ENCODE measurements at regions not wholly inside any gene's neighbourhood (a gene's known extent, or its start where the extent isn't known, plus 50 kb on each side); places are given as distances from the start of the nearest gene placed in this dataset.

- no peak for TF ChIP-seq CTCF (conservative IDR thresholded peaks at IDR 0.05)
- Mint-ChIP-seq H3K27me3 (ENCODE audit: low read depth) (no peaks in the 10 kb centered on the region), H3K27ac (ENCODE audit: unreplicated experiment) (no peak overlapping the region), H3K4me3 (no peak overlapping the region), H3K9me3 (peaks cover 2% of the 10 kb centered on the region), H3K4me1 (no peaks in the 10 kb centered on the region), H3K36me3 (ENCODE audit: low read depth) (no peaks in the 10 kb centered on the region)
- DNase-seq (ENCODE audit: low read depth, low spot score), result no peak
Observed at GRCh38 chr4:161273607-161274006, 890.2 kb downstream of the FSTL5 start.

GRCh38 chr4:161260819-161261218 lies 903.0 kb downstream of the FSTL5 start:
- no peak overlapping the region for H3K4me3 Mint-ChIP-seq
- H3K9me3 Mint-ChIP-seq, result peaks cover 17% of the 10 kb centered on the region
- H3K27ac Mint-ChIP-seq (ENCODE audit: unreplicated experiment), result no peak overlapping the region
- TF ChIP-seq CTCF (conservative IDR thresholded peaks at IDR 0.05), result no peak
- H3K36me3 Mint-ChIP-seq (ENCODE audit: low read depth), result peaks cover 9% of the 10 kb centered on the region
- H3K4me1 Mint-ChIP-seq, result no peaks in the 10 kb centered on the region
- no peak for DNase-seq (ENCODE audit: low read depth, low spot score)
- H3K27me3 Mint-ChIP-seq (ENCODE audit: low read depth), result no peaks in the 10 kb centered on the region

GRCh38 chr4:161256716-161257115 lies 907.1 kb downstream of the FSTL5 start:
- no peak for DNase-seq (ENCODE audit: low read depth, low spot score)
- H3K27ac Mint-ChIP-seq (ENCODE audit: unreplicated experiment), result no peak overlapping the region
- no peaks in the 10 kb centered on the region for H3K27me3 Mint-ChIP-seq (ENCODE audit: low read depth)
- peaks cover 13% of the 10 kb centered on the region for H3K36me3 Mint-ChIP-seq (ENCODE audit: low read depth)
- H3K4me3 Mint-ChIP-seq, result no peak overlapping the region
- H3K9me3 Mint-ChIP-seq, result peaks cover 24% of the 10 kb centered on the region
- TF ChIP-seq CTCF (conservative IDR thresholded peaks at IDR 0.05), result peak; percentile 32
- no peaks in the 10 kb centered on the region for H3K4me1 Mint-ChIP-seq

- no peak for DNase-seq (ENCODE audit: low read depth, low spot score)
- Mint-ChIP-seq H3K36me3 (ENCODE audit: low read depth) (peaks cover 15% of the 10 kb centered on the region), H3K9me3 (peaks cover 24% of the 10 kb centered on the region), H3K4me3 (no peak overlapping the region), H3K27me3 (ENCODE audit: low read depth) (no peaks in the 10 kb centered on the region), H3K4me1 (no peaks in the 10 kb centered on the region), H3K27ac (ENCODE audit: unreplicated experiment) (no peak overlapping the region)
- no peak for TF ChIP-seq CTCF (conservative IDR thresholded peaks at IDR 0.05)
Observed at GRCh38 chr4:161256172-161256571, 907.6 kb downstream of the FSTL5 start.

GRCh38 chr4:161254375-161254774 lies 909.4 kb downstream of the FSTL5 start:
- Mint-ChIP-seq H3K27me3 (ENCODE audit: low read depth) (no peaks in the 10 kb centered on the region), H3K4me1 (no peaks in the 10 kb centered on the region), H3K27ac (ENCODE audit: unreplicated experiment) (no peak overlapping the region), H3K36me3 (ENCODE audit: low read depth) (peaks cover 15% of the 10 kb centered on the region), H3K4me3 (no peak overlapping the region), H3K9me3 (peaks cover 18% of the 10 kb centered on the region)
- no peak for TF ChIP-seq CTCF (conservative IDR thresholded peaks at IDR 0.05)
- DNase-seq (ENCODE audit: low read depth, low spot score), result no peak
